Skeletal muscle tissue (tissue), 3 donors: ENCODE measurements at regions not wholly inside any gene's neighbourhood (a gene's known extent, or its start where the extent isn't known, plus 50 kb on each side); places are given as distances from the start of the nearest gene placed in this dataset.

Experiments used
- H3K27ac ChIP-seq: one replicate; pipeline ENCODE4 v1.7.0; 2013; ENCODE audit warnings: mild to moderate bottlenecking, low read depth, low read length, inconsistent platforms
- H3K27me3 ChIP-seq, 3 donors: one replicate each; pipeline ENCODE4 v1.7.0; 2013; ENCODE audit warnings: low read length in 3 of 3; ENCODE audit not compliant: control insufficient read depth in 3 of 3, insufficient read depth in 3 of 3
- H3K36me3 ChIP-seq, 3 donors: one replicate each; pipeline ENCODE4 v1.7.0; 2013; ENCODE audit warnings: low read length in 3 of 3; ENCODE audit not compliant: control insufficient read depth in 3 of 3, insufficient read depth in 3 of 3
- H3K4me1 ChIP-seq, 3 donors: one replicate each; pipeline ENCODE4 v1.7.0; 2013; ENCODE audit warnings: low read length in 3 of 3, mild to moderate bottlenecking in 3 of 3; ENCODE audit not compliant: control insufficient read depth in 3 of 3, insufficient read depth in 3 of 3
- H3K4me3 ChIP-seq, 3 donors: one replicate each; pipeline ENCODE4 v1.7.0; 2013; ENCODE audit warnings: low read length in 3 of 3
- H3K9ac ChIP-seq, 3 donors: one replicate each; pipeline ENCODE4 v1.7.0; 2013; ENCODE audit warnings: low read length in 3 of 3, mild to moderate bottlenecking in 3 of 3, moderate library complexity in 2 of 3, low read depth in 1 of 3
- H3K9me3 ChIP-seq, 3 donors: one replicate each; pipeline ENCODE4 v1.7.0; 2013; ENCODE audit warnings: low read length in 3 of 3; ENCODE audit not compliant: control insufficient read depth in 3 of 3
- donor health status: Osteomylitis.

DNA sequence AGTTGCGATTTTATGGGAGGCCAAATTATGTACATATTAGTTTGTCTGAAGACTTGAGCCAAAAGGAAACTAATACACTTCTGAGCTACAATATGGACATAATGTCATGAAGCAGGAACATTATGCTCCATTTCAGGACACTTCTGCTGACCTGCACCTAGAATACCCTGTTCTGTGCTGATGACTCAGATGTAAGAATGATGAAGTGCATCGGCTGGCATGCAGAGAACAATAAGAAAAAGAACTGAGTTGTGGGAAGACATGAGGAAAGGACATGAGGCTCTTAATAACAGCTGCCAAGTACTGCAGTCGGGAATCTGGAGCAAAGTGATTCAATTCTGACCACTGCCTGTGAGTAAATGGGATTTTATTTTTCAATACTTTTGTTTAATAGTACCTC, 192.9 kb upstream of the VSTM2A start:
- H3K9me3 ChIP-seq: no peaks in the 10 kb centered on the region
- H3K4me3 ChIP-seq: no peak overlapping the region
- no peak overlapping the region for H3K27ac ChIP-seq
- H3K9ac ChIP-seq: no peak overlapping the region
- no peaks in the 10 kb centered on the region for H3K27me3 ChIP-seq
- no peaks in the 10 kb centered on the region for H3K36me3 ChIP-seq
- no peaks in the 10 kb centered on the region for H3K4me1 ChIP-seq

DNA sequence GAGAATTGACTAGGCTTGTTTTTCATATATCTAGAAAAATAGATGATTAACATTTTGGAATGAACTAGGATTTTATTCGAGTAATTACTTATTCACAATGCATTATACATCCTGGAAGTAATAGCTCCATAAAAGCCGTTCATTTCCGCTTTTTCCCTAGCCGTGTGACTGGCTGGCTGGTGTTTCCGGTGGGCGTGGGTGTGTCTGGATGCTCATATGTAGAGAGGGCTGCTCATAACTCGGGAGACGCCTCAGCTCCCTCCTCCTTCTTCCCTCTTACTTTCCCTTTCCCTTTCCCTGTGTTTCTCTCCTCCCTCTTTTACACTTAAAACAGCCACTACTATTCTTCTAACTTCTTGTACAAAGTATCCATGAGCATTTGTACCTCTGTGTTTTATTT, 187.7 kb upstream of the VSTM2A start:
- Histone ChIP-seq H3K9ac (no peak overlapping the region), H3K9me3 (no peaks in the 10 kb centered on the region), H3K27me3 (no peaks in the 10 kb centered on the region), H3K27ac (no peak overlapping the region), H3K4me3 (no peak overlapping the region), H3K36me3 (no peaks in the 10 kb centered on the region), H3K4me1 (no peaks in the 10 kb centered on the region)

DNA sequence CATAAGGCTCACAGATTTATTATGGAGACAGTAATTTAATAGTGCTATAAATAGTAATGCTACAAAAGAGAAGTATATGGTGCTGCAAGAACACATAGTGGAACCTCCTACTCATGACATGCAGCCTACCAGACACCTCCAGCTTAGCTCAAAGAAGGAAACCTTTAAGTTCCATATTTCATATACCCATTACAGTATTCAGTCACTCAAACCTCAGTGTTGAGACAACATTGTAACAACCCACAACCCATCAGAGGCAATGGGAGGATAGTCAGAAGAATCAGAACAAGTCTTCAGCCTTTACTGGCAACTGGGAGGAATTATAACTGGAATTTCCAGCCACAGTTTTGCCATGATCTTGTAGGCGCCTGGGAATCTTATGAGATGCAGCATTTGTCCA, 186.3 kb upstream of the VSTM2A start:
- H3K9ac ChIP-seq: no peak overlapping the region
- no peaks in the 10 kb centered on the region for H3K4me1 ChIP-seq
- no peaks in the 10 kb centered on the region for H3K9me3 ChIP-seq
- H3K27ac ChIP-seq: no peak overlapping the region
- H3K27me3 ChIP-seq: no peaks in the 10 kb centered on the region
- H3K36me3 ChIP-seq: no peaks in the 10 kb centered on the region
- H3K4me3 ChIP-seq: no peak overlapping the region

DNA sequence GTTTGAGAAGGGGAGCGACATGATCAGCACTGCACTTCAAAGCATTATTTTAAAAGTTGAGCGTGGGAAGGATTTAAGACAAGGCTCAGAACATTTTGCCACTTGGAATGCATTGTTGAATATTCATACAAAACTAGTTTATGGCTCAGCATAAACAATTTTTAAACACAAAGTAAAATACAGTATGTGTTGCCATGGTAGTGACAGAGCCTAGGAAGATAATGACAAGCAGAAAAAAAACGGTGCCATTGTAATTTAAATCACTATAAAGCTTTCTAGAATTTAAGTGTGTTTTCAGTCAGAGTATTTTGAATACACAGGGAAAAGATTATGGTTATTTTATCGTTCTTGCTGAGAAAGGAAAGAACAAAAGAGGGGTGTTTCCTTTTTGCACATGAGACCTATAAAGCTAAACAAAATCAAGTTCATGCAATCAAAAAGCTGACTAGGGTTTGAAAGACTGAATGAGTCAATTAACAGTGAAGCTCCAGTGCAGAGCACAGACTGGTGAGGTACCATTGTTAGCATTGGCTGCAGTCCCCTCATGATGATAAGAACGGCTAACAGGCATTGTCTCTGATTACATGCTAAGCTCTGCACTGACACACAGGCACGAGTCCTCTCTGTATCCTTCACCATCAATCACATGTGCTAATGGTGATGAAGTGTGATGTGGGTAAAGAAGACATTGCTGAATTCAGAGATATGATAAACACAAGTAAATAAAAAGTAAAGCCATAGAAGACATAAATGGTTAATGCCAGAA, 181.9 kb upstream of the VSTM2A start:
- no peaks in the 10 kb centered on the region for H3K9me3 ChIP-seq

DNA sequence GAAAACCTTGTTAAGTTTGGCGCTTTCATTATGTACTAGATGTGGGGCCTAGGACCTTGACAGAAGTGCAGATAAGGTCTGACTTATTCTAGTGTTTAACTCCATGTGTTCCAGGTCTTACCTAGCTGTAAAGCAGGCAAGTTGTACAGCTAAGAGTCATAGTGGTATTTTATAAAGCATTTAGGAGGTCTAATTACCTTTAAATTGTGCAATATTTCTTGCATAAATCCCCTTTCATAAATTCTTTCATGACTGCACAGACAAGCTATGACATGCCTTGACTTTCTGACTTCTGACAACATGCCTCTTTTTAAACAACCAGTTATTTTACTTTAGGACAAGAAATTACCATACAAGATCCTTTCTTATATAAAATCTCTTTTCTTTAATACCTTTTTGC, 151.6 kb upstream of the VSTM2A start:
- Histone ChIP-seq H3K36me3 (no peaks in the 10 kb centered on the region), H3K9me3 (no peaks in the 10 kb centered on the region), H3K27ac (no peak overlapping the region), H3K9ac (no peak overlapping the region), H3K27me3 (no peaks in the 10 kb centered on the region), H3K4me3 (no peak overlapping the region), H3K4me1 (no peaks in the 10 kb centered on the region)

More for the DNA sequence above, 181.9 kb upstream of the VSTM2A start:
- Histone ChIP-seq H3K27me3 (no peaks in the 10 kb centered on the region), H3K4me1 (no peaks in the 10 kb centered on the region), H3K36me3 (no peaks in the 10 kb centered on the region), H3K27ac (no peak overlapping the region), H3K4me3 (no peak overlapping the region), H3K9ac (no peak overlapping the region)

DNA sequence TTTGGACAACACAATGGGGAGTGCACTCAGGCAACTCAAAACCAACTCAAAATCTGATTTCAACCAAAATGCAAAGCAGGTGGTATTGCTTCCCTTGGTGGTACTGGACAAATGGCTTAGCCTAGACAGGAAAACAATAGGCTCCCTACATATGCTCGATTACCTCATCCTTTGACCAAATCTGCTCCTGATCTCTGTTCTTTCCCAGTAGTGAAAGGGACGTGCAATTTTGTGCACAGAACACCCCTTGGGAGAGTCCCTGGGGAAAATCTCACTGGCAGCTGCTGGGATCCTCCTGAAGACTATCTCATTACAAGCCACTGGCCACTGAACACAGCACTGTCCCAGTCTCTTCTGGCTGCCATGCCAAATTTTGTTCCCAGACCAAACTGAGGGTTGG, 149.2 kb upstream of the VSTM2A start:
- H3K4me1 ChIP-seq: no peaks in the 10 kb centered on the region
- H3K36me3 ChIP-seq: no peaks in the 10 kb centered on the region
- no peak overlapping the region for H3K4me3 ChIP-seq
- H3K9me3 ChIP-seq: no peaks in the 10 kb centered on the region
- no peak overlapping the region for H3K27ac ChIP-seq
- H3K9ac ChIP-seq: no peak overlapping the region
- H3K27me3 ChIP-seq: no peaks in the 10 kb centered on the region

DNA sequence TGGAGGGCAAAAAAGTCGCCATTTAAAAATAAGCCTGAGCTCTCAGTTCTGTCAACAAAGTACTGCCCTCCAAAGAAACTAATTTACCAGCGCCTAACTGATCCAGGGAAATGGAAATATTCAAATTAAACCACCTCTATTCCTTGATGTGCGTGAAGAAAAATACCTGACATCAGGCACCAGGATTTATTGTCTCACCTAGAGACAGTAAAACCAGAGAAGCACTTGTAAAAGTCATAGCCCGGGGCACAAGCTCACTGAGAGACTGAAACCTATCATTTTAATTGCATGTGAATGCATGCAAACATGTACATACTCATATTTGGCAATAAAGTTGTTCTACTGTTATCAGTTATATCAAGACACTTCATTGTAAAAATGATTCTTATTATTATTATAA, 147.3 kb upstream of the VSTM2A start:
- H3K27me3 ChIP-seq: no peaks in the 10 kb centered on the region
- no peaks in the 10 kb centered on the region for H3K4me1 ChIP-seq
- no peaks in the 10 kb centered on the region for H3K9me3 ChIP-seq
- H3K4me3 ChIP-seq: no peak overlapping the region
- H3K9ac ChIP-seq: no peak overlapping the region
- H3K27ac ChIP-seq: no peak overlapping the region
- H3K36me3 ChIP-seq: no peaks in the 10 kb centered on the region

DNA sequence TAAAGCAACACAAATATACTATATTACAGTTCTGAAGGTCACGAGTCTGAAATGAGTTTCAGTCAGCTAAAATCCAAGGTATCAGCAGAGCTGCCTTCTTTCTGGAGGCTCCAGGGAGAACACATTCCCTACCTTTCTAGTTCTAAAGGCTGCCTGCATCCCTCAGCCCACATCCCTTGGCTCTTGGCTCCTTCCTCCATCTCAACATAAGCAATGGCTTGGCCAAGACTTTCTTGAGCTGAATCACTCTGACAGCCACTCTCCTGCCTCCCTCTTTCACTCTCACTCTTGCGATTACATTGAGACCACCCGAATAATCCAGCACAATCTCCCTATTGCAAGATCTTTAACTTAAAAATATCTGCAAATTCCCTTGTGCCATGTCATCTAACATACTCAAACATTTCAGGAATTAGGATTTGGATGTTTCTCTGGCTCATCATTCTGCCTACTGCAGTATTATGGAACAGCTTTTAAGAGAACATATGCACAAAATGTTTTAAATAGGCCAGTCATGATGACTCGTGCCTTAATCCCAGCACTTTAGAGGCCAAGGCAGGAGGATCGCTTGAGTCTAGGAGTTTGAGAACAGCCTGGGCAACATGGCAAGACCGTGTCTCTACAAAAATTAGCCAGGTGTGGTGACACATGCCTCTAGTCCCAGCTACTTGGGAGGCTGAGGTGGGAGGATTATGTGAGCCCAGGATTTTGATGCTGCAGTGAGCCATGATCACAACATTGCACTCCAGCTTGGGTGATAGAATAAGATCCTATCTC, 144.2 kb upstream of the VSTM2A start:
- Histone ChIP-seq H3K27ac (no peak overlapping the region), H3K9me3 (no peaks in the 10 kb centered on the region), H3K36me3 (no peaks in the 10 kb centered on the region), H3K27me3 (no peaks in the 10 kb centered on the region), H3K9ac (no peak overlapping the region), H3K4me1 (no peaks in the 10 kb centered on the region), H3K4me3 (no peak overlapping the region)

DNA sequence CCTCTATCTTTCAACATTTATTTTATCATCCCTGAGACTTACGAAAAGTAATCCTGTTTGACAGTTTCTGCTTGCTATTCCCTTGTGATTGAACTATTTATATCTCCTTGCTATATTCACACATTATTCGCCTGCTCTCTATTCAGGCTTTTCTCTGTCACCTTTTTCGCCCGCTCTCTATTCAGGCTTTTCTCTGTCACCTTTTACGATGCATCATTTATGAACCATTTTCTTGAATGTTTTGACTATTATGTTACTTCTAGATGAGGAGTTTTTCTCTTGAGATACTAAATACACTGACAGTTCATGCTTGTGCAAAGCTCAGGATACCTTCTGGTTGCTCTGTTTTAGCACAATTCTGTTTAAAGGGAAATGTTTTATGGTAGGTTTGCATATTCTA, 143.3 kb upstream of the VSTM2A start:
- H3K9me3 ChIP-seq: no peaks in the 10 kb centered on the region
- H3K4me1 ChIP-seq: no peaks in the 10 kb centered on the region
- no peak overlapping the region for H3K27ac ChIP-seq
- H3K9ac ChIP-seq: no peak overlapping the region
- no peaks in the 10 kb centered on the region for H3K36me3 ChIP-seq
- no peaks in the 10 kb centered on the region for H3K27me3 ChIP-seq
- no peak overlapping the region for H3K4me3 ChIP-seq

DNA sequence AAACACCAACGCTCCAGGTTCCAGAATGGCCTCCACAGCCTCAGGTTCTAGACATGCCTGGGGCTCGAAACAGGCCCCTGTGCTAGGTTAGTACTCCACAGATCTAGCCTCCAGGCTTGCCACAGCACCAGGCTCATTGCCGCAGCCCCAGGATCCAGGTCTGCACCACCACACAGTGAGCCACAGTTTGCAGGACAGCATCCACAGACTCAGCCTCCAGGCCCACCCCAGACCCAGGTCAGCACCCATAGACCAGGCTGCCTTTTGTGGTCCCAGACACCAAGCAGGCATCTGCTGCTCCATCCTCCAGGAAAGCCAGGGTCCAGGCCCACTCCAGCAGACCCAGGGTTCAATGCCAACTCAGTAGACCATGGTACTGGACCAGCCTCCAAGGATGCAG, 132.3 kb upstream of the VSTM2A start:
- Histone ChIP-seq H3K27me3 (no peaks in the 10 kb centered on the region), H3K9ac (no peak overlapping the region), H3K9me3 (peaks cover 0 to 7% (median 0%) of the 10 kb centered on the region in 3 donors)

More for the DNA sequence above, 132.3 kb upstream of the VSTM2A start:
- Histone ChIP-seq H3K36me3 (no peaks in the 10 kb centered on the region), H3K4me3 (no peak overlapping the region), H3K27ac (no peak overlapping the region), H3K4me1 (no peaks in the 10 kb centered on the region)
